GM19395 (cell line): ENCODE measurements at regions not wholly inside any gene's neighbourhood (a gene's known extent, or its start where the extent isn't known, plus 50 kb on each side); places are given as distances from the start of the nearest gene placed in this dataset.
"Not testable (repeated sequence)": the region's sequence is repeated elsewhere in the genome, so short reads cannot be mapped to it uniquely, and the experiment has no call there.

Source experiments
- ATAC-seq: cut with Tn5 transposase; IDR thresholded peaks from one replicate; pipeline ENCODE4 v1.9.1; 2021; ENCODE audit warnings: mild to moderate bottlenecking, moderate library complexity; ENCODE audit not compliant: unreplicated experiment

DNA sequence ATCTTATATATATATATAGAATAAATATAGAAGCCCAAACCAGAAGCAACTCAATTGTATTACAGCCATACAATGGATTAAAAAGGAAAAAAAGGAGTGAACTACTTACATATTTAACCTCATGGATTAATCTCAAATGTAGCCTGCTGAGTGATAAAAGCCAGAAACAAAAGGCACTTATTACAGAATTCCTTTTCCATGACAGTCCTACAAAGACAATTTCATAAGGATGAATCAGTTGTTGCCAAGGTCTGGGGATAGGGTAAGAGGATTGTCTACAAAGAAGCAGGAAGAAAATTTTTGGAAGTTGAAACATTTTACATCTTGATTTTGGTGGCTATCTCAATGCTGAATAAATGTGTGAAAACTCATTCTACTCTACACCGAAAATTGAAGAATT is 103.9 kb upstream of the DCC start:
- ATAC-seq = no peak

- ATAC-seq = no peak
Observed at GRCh38 chr18:52237551-52237950, 102.4 kb upstream of the DCC start.

GRCh38 chr18:52242711-52243110 is 97.3 kb upstream of the DCC start:
- no peak for ATAC-seq

DNA sequence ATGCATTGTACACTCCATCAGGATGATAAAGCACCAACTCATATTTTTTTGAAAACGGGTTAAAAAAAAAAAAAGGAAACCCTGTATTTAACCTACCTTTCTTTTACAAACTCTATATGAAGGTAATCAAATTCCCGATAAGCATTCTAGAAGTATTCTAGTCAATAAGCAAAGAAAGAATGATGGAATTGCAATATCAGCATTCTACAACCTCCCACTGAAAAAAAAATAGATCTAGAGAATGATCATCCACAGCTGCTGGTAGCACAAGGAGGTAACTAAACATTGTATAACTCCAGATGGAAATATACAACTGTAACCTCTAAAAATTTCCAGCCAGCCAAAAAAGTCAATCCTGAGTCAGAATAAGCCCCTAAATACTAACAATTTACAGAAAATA is 95.3 kb upstream of the DCC start:
- no peak for ATAC-seq

GRCh38 chr18:52254367-52254766 is 85.6 kb upstream of the DCC start:
- ATAC-seq = no peak

DNA sequence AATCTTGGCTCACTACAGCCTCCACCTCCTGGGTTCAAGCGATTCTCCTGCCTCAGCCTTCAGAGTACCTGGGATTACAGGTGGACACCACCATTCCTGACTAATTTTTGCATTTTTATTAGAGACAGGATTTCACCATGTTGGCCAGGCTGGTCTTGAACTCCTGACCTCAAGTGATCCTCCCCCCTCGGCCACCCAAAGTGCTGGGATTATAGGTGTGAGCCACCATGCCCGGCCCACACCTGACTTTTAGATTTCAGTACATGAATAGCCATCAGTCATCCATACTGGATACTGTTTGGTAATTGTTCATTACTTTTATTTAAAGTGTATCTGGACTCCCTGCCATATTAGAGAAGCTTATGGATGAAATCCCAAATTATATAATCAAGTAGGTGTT is 82.6 kb upstream of the DCC start:
- not testable (repeated sequence) for ATAC-seq

- no peak for ATAC-seq
Observed at GRCh38 chr18:52275817-52276216, 64.2 kb upstream of the DCC start.

DNA sequence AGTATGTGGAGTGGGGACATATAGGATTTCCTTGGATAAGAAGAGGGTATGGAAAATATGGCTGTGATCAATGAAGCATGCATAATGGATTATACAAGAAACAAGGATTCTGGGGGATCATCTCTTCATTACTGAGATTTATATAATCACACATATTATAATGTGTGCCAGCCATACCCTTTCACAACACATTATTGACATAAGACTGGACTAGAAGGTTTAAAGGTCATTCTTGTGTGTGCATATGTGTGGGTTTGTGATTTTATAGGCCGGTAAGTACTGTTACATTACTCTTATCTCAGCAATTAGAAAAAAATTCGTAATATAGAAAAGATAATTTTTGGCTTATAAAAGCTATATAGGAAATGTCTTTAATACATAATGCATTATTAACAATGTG is 62.2 kb upstream of the DCC start:
- no peak for ATAC-seq

DNA sequence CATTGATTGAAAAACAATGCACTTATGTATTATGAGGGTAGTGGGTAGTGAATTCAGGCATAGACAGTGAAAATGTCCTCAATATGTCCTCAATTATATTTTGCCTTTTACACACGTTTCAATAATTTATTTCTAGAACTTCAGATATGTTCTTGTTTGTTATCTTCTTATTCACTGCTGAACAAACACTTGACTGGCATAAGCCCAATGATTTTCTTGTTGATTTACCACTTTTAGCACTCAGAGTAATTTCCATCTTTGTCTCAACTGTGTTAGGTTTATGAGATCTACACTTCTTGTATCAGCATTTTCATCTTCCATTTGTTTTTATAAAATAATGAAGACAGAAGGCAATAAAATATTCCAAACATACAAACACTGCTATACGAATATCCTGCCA is 61.8 kb upstream of the DCC start:
- ATAC-seq = no peak

- no peak for ATAC-seq
Observed at GRCh38 chr18:52280702-52281101, 59.3 kb upstream of the DCC start.

DNA sequence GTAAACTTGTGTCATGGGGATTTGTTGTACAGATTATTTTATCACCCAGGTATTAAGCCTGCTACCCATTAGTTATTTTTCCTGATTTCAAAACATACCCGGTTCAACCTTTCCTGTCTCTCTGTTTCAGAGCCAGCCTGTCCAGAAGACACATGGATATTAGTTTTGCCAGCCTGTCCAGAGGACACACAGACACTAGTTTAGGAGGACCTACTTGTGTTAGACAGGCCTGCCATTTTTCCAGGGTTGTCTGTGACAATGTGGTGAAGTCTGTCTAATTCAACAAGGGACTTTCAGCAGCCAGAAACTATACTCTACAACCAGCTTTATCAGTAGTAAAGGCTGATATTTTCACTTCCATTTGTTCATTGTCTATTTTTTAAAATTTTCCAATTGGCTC is 56.1 kb upstream of the DCC start:
- no peak for ATAC-seq

GRCh38 chr18:52286675-52287074 is 53.3 kb upstream of the DCC start:
- ATAC-seq = no peak

DNA sequence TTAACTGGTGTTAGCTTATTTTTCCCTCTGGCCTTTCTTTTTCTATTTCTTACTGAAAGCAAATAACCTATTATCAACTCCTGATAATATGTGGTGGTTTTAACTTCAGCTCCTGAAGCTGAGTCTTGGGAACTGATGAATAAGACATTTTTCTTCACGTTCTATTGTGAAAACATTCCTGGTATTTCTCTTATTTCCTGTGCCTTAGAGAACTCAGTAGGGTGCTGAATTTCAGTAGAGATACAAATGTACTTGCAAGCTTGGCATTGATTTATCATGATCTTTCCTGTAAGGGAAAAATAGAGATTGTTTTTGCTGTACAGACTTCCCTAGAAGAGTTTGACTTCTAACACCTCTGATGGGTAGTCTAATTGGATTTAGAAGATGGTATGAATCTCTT is 52.8 kb upstream of the DCC start:
- no peak for ATAC-seq

GRCh38 chr18:52288403-52289004 is 51.5 kb upstream of the DCC start:
- no peak for ATAC-seq

- ATAC-seq = no peak
Observed at GRCh38 chr18:52289392-52289791, 50.6 kb upstream of the DCC start.
